Panc1 (cell line): ENCODE measurements at regions not wholly inside any gene's neighbourhood (a gene's known extent, or its start where the extent isn't known, plus 50 kb on each side); places are given as distances from the start of the nearest gene placed in this dataset.
A peak's percentile ranks its signal among the peaks of the same experiment; 100 is the strongest.

Experiments
- ATAC-seq: fragments of 200-7000 bp; cut with Tn5 transposase; 2 replicates; pipeline ENCODE4 v1.9.1; 2020; ENCODE audit warnings: mild to moderate bottlenecking, moderate library complexity
- BruUV-seq: library from RNA; stranded (reverse); fragments of 400-500 nt; replicated peaks from 2 replicates; lab custom pipeline; 2021; lab: Mats Ljungman, UMichigan
- CTCF ChIA-PET: fragments of 300-600 bp; sonication (Branson Sonifier 250); formaldehyde crosslinking; loops from one replicate; lab custom pipeline; 2022; ENCODE audit warnings: antibody characterized with exemption; lab: Charles Lee
- POLR2A ChIA-PET: fragments of 300-600 bp; sonication (Branson Sonifier 250); formaldehyde crosslinking; loops from one replicate; lab custom pipeline; 2022; ENCODE audit warnings: antibody characterized with exemption; lab: Charles Lee
- DNase-seq: peaks from one replicate; pipeline ENCODE4 v3.0.0-alpha.2; 2010; ENCODE audit warnings: low read depth, low spot score
- H3K27ac ChIP-seq: 2 replicates; pipeline ENCODE4 v1.5.1; 2011; ENCODE audit warnings: mild to moderate bottlenecking, low read length, inconsistent platforms
- H3K27me3 ChIP-seq: fragments of 200-500 bp; sonication (Bioruptor generic); 2 replicates; pipeline ENCODE4 v1.6.0; 2014; ENCODE audit warnings: low read length, inconsistent platforms; ENCODE audit not compliant: control insufficient read depth, insufficient read depth
- H3K36me3 ChIP-seq: fragments of 200-500 bp; sonication (Bioruptor generic); 2 replicates; pipeline ENCODE4 v1.5.1; 2014; ENCODE audit warnings: inconsistent platforms, mild to moderate bottlenecking, low read length, moderate library complexity; ENCODE audit not compliant: control insufficient read depth, insufficient read depth
- H3K4me1 ChIP-seq: 2 replicates; pipeline ENCODE4 v1.5.1; 2011; ENCODE audit warnings: inconsistent platforms, mild to moderate bottlenecking, low read length, moderate library complexity; ENCODE audit not compliant: control insufficient read depth, insufficient read depth
- H3K4me3 ChIP-seq, 2 experiments: 2 replicates each; pipeline ENCODE4 v1.5.1; 2011 to 2012; ENCODE audit warnings: low read depth in 2 of 2, low read length in 2 of 2, mild to moderate bottlenecking in 2 of 2, inconsistent platforms in 1 of 2, moderate library complexity in 1 of 2
- H3K9me3 ChIP-seq: fragments of 200-500 bp; sonication (Bioruptor generic); 2 replicates; pipeline ENCODE4 v1.5.1; 2014; ENCODE audit warnings: low read depth, mild to moderate bottlenecking, inconsistent platforms, low read length, moderate library complexity; ENCODE audit not compliant: control insufficient read depth, insufficient read depth
- POLR2AphosphoS5 ChIP-seq: IDR thresholded peaks from 2 replicates; pipeline ENCODE4 v1.6.1; 2012; ENCODE audit warnings: mild to moderate bottlenecking, low read depth, low read length, moderate library complexity
- SIN3A ChIP-seq: IDR thresholded peaks from 2 replicates; pipeline ENCODE4 v1.6.1; 2012; ENCODE audit warnings: low read depth, mild to moderate bottlenecking, low read length, moderate library complexity, borderline replicate concordance; ENCODE audit not compliant: insufficient read depth
- TCF7L2 ChIP-seq: IDR thresholded peaks from 2 replicates; pipeline ENCODE4 v1.6.1; 2011; ENCODE audit warnings: mild to moderate bottlenecking, low read depth, low read length, inconsistent platforms
- in situ Hi-C: cut with HindIII; loops from 2 replicates; pipeline ENCODE4 v1.10.0; 2016; ENCODE audit warnings: low sequenced_read_pairs, low pct_unique_long_range_greater_than_20kb
- intact Hi-C: fragments of 100-400 bp; cut with micrococcal nuclease; formaldehyde crosslinking; loops from one replicate; pipeline ENCODE4 v1.10.0; 2022; ENCODE audit not compliant: unreplicated experiment
- TF ChIP-seq, protein P1 (sequence below): fragments of 450-650 bp; IDR thresholded peaks from 2 replicates; pipeline ENCODE4 v1.5.1; 2017; ENCODE audit warnings: mild to moderate bottlenecking
- TF ChIP-seq, protein P2 (sequence below), 2 experiments: IDR thresholded peaks; 2 replicates each; pipeline ENCODE4 v1.6.1; 2011 to 2012; ENCODE audit warnings: low read depth in 2 of 2, control low read depth in 1 of 2, low read length in 1 of 2, mild to moderate bottlenecking in 1 of 2, moderate library complexity in 1 of 2; ENCODE audit not compliant: insufficient read depth in 1 of 2

DNA sequence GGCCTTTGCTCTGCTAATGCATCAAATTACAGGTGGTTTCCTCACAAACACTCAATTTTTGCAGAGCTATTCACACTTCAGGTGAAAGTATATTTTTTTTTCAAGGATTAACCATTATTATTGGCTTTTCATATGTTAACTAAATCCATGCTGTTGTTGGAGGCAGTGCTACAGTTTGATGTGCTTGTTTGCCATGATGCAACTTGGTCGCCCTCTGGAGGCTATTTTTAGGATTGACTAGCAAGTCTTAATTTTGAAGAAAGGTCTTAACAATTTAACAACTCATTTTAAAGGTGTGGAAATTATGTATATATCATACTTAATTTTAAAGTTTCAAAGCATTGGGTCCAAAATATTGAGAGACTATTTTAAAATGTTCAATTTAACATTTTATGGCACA is 168.8 kb upstream of the FAM47A start:
- H3K9me3 ChIP-seq, result no peaks in the 10 kb centered on the region
- POLR2A ChIA-PET, result no interaction called here
- no peak overlapping the region for H3K27ac ChIP-seq
- no peaks in the 10 kb centered on the region for H3K36me3 ChIP-seq
- H3K4me1 ChIP-seq, result no peaks in the 10 kb centered on the region
- in situ Hi-C loops, result no loop called here
- CTCF ChIA-PET, result interaction anchor here (0.6 kb wide), 1 partner anchor 866 kb away, joined by 3 read pairs; no protein-coding TSS in a partner anchor
- ATAC-seq (no peak), DNase-seq (peak; percentile 10)
- intact Hi-C loops, result loop anchor here (5.0 kb wide), 1 partner anchor 869 kb away; no protein-coding TSS in a partner anchor
- no peak overlapping the region for H3K4me3 ChIP-seq
- BruUV-seq, result no TSS peak
- TF ChIP-seq, protein P1, sequence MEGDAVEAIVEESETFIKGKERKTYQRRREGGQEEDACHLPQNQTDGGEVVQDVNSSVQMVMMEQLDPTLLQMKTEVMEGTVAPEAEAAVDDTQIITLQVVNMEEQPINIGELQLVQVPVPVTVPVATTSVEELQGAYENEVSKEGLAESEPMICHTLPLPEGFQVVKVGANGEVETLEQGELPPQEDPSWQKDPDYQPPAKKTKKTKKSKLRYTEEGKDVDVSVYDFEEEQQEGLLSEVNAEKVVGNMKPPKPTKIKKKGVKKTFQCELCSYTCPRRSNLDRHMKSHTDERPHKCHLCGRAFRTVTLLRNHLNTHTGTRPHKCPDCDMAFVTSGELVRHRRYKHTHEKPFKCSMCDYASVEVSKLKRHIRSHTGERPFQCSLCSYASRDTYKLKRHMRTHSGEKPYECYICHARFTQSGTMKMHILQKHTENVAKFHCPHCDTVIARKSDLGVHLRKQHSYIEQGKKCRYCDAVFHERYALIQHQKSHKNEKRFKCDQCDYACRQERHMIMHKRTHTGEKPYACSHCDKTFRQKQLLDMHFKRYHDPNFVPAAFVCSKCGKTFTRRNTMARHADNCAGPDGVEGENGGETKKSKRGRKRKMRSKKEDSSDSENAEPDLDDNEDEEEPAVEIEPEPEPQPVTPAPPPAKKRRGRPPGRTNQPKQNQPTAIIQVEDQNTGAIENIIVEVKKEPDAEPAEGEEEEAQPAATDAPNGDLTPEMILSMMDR, result peak; percentile 52; the same call in 1 of the 2 replicates
- no peak for TF ChIP-seq TCF7L2
- no peaks in the 10 kb centered on the region for H3K27me3 ChIP-seq

DNA sequence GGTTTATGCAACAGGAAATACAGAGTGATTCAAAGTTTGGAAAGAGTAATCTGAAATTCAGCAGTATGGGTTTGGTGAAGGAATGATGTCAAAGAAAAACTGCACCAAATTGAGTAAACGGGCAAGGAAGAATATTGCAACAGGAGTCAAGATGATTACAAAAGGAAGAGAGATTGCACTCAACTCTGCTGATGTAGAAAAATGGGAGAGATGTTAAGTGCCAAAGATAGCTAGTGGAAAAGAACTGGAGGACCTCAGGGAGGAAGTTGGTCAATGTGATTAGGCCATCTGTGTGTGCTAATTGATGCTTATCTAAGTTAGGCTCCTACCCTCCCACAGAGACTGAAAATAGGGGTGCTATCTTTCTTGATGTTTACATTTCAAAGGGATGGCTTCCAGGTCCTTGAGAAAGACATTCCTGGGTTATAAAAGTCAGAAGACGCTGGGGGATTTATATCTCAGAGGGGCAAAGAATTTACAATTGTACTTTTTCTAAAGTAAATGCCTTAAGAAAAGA is 167.4 kb upstream of the FAM47A start:
- TF ChIP-seq POLR2AphosphoS5 (no peak), TCF7L2 (no peak), SIN3A (no peak)
- TF ChIP-seq, protein P1, result no peak
- TF ChIP-seq, protein P2, sequence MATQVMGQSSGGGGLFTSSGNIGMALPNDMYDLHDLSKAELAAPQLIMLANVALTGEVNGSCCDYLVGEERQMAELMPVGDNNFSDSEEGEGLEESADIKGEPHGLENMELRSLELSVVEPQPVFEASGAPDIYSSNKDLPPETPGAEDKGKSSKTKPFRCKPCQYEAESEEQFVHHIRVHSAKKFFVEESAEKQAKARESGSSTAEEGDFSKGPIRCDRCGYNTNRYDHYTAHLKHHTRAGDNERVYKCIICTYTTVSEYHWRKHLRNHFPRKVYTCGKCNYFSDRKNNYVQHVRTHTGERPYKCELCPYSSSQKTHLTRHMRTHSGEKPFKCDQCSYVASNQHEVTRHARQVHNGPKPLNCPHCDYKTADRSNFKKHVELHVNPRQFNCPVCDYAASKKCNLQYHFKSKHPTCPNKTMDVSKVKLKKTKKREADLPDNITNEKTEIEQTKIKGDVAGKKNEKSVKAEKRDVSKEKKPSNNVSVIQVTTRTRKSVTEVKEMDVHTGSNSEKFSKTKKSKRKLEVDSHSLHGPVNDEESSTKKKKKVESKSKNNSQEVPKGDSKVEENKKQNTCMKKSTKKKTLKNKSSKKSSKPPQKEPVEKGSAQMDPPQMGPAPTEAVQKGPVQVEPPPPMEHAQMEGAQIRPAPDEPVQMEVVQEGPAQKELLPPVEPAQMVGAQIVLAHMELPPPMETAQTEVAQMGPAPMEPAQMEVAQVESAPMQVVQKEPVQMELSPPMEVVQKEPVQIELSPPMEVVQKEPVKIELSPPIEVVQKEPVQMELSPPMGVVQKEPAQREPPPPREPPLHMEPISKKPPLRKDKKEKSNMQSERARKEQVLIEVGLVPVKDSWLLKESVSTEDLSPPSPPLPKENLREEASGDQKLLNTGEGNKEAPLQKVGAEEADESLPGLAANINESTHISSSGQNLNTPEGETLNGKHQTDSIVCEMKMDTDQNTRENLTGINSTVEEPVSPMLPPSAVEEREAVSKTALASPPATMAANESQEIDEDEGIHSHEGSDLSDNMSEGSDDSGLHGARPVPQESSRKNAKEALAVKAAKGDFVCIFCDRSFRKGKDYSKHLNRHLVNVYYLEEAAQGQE (IDR thresholded peaks at IDR 0.05; ENCODE audit: insufficient read depth in 1 of 2, low read depth in 2 of 2, low read length in 1 of 2), result no peak
- H3K36me3 ChIP-seq, result no peaks in the 10 kb centered on the region
- no peak overlapping the region for H3K4me3 ChIP-seq
- in situ Hi-C loops (no loop called here), intact Hi-C loops (no loop called here)
- no peak overlapping the region for H3K27ac ChIP-seq
- POLR2A ChIA-PET, result no interaction called here
- CTCF ChIA-PET, result no interaction called here
- no TSS peak for BruUV-seq
- no peaks in the 10 kb centered on the region for H3K27me3 ChIP-seq
- no peaks in the 10 kb centered on the region for H3K9me3 ChIP-seq
- no peaks in the 10 kb centered on the region for H3K4me1 ChIP-seq
- DNase-seq, result no peak
- no peak for ATAC-seq
